ENCODE measurements at regions not wholly inside any gene's neighbourhood (a gene's known extent, or its start where the extent isn't known, plus 50 kb on each side); places are given as distances from the start of the nearest gene placed in this dataset.

DNA sequence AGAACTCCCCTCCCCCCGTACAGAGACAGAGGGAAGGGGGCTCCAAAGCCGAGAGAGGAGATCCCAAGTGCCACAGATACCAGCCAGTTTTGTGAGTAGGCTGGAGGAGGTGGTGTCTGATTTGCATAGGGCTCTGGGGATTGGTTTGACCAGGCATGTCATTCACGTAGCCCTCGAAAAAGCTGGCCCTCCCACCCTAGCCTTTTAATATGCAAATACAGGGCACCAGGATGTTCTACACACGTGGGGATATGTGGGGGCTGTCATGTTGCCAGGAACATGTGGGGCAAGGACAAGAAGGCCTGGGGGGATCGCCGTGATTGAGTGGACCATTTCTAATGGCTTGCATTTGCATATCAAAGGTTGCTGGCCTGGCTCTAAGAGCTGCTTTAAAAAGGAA, 272.9 kb downstream of the PPP1R2C start:
- TF ChIP-seq POLR2A (IDR thresholded peaks at IDR 0.05), result no peak
- no peak for TF ChIP-seq CTCF (IDR thresholded peaks at IDR 0.05)
- TF ChIP-seq EP300 (IDR thresholded peaks at IDR 0.05), result no peak
- no peak for TF ChIP-seq POLR2AphosphoS5 (IDR thresholded peaks at IDR 0.05)

All from sigmoid colon (tissue), 4 donors.